AG10803 (cell line): ENCODE measurements at regions not wholly inside any gene's neighbourhood (a gene's known extent, or its start where the extent isn't known, plus 50 kb on each side); places are given as distances from the start of the nearest gene placed in this dataset.

Experiments
- DNase-seq: peaks from one replicate; pipeline ENCODE4 v3.0.0; 2010; ENCODE audit warnings: low read depth
- H3K4me3 ChIP-seq: 2 replicates; pipeline ENCODE4 v1.5.1; 2011; ENCODE audit warnings: mild to moderate bottlenecking, low read length, control low read depth
- CTCF ChIP-seq: conservative IDR thresholded peaks from 2 replicates; pipeline ENCODE4 v1.5.1; 2011; ENCODE audit warnings: mild to moderate bottlenecking, low read length, control low read depth, inconsistent platforms

DNA sequence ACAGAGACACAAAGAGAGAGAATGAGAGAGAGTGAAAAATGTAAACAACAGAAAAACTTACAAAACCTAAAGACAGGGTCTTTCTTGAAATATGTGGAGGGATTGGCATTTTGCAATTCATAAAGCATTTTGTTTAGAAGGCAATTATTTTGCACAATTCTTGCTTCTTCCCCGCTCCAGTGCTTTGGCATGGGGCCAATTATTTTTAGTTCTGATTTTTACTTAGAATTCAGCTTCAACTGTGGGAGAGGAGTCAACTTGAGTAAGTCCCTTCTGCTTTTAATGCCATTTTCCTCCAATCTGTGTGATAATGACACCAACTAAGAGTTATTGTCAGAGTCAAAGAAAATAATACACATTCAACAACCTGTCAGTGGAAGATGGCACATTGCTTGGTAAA is 1051.9 kb downstream of the NLGN4X start:
- TF ChIP-seq CTCF = no peak
- no peak for DNase-seq
- no peak overlapping the region for H3K4me3 ChIP-seq

DNA sequence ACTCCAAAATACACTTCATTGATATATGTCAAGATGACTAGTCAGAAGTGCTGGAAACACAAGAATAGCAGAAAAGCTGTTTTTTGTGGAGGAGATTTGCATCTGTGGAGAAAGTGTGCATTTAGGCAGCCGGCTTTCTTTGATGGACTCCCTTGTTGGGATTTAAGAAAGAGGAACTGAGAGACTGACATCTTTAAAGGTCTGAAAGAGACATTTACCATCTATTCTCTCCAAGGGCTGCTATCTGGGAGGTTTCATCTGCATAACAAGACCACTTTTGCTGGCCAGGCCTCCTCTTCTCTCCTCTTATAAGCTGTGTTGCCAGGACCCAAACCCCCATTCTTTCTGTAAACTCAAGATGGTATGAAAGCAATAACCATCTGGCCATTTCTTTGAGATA is 1065.0 kb downstream of the NLGN4X start:
- no peak for TF ChIP-seq CTCF
- no peak overlapping the region for H3K4me3 ChIP-seq
- no peak for DNase-seq

- TF ChIP-seq CTCF = no peak
- DNase-seq = no peak
- H3K4me3 ChIP-seq = no peak overlapping the region
Measured at GRCh38 chrX:5155301-5155700, 1073.4 kb downstream of the NLGN4X start.

- no peak overlapping the region for H3K4me3 ChIP-seq
- no peak for TF ChIP-seq CTCF
- no peak for DNase-seq
Measured at GRCh38 chrX:5145957-5146356, 1082.7 kb downstream of the NLGN4X start.

DNA sequence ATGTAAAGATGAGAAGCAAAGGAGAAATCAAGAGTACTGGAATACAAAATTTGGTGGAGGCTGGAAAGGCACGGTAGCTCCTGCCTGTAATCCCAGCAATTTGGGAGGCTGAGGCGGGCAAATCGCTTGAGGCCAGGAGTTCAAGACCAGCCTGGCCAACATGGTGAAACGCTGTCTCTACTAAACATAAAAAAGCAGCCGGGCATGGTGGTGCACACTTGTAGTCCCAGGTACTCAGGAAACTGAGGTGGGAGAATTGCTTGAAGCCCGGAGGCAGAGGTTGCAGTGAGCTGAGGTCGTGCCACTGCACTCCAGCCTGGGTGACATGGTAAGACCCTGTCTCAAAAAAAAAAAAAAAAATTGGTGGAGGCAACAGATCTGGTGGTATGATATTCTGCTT is 1086.0 kb downstream of the NLGN4X start:
- no peak overlapping the region for H3K4me3 ChIP-seq
- DNase-seq = no peak
- TF ChIP-seq CTCF = no peak

- H3K4me3 ChIP-seq = no peak overlapping the region
- DNase-seq = no peak
- TF ChIP-seq CTCF = no peak
Measured at GRCh38 chrX:5122181-5122678, 1106.4 kb downstream of the NLGN4X start.

GRCh38 chrX:5117816-5118215 is 1110.9 kb downstream of the NLGN4X start:
- no peak for DNase-seq
- TF ChIP-seq CTCF = no peak
- H3K4me3 ChIP-seq = no peak overlapping the region
